Mesothelial cell of epicardium (in vitro differentiated cells): ENCODE measurements at regions not wholly inside any gene's neighbourhood (a gene's known extent, or its start where the extent isn't known, plus 50 kb on each side); places are given as distances from the start of the nearest gene placed in this dataset.

Source experiments
- DNase-seq, 2 experiments: peaks; one replicate each; pipeline ENCODE4 v3.0.0; 2021; ENCODE audit warnings: low spot score in 2 of 2; ENCODE audit not compliant: unreplicated experiment in 2 of 2
- H3K27ac Mint-ChIP-seq: 2 replicates; pipeline ENCODE4 v1.8.0; 2021; ENCODE audit warnings: mixed read lengths
- H3K27me3 Mint-ChIP-seq: 2 replicates; pipeline ENCODE4 v1.8.0; 2021; ENCODE audit warnings: low read depth, mixed read lengths
- H3K36me3 Mint-ChIP-seq: 2 replicates; pipeline ENCODE4 v1.8.0; 2021; ENCODE audit warnings: mixed read lengths
- H3K4me1 Mint-ChIP-seq: 2 replicates; pipeline ENCODE4 v1.8.0; 2021; ENCODE audit warnings: mixed read lengths
- H3K4me3 Mint-ChIP-seq: 2 replicates; pipeline ENCODE4 v1.8.0; 2021; ENCODE audit warnings: mild to moderate bottlenecking, moderate library complexity, mixed read lengths
- H3K9me3 Mint-ChIP-seq: 2 replicates; pipeline ENCODE4 v1.8.0; 2021; ENCODE audit warnings: mixed read lengths
- TF ChIP-seq, protein P1 (sequence below): fragments of 200-600 bp; sonication (generic); IDR thresholded peaks from one replicate; pipeline ENCODE4 v1.5.0; 2021; ENCODE audit warnings: antibody characterized with exemption; ENCODE audit not compliant: unreplicated experiment

DNA sequence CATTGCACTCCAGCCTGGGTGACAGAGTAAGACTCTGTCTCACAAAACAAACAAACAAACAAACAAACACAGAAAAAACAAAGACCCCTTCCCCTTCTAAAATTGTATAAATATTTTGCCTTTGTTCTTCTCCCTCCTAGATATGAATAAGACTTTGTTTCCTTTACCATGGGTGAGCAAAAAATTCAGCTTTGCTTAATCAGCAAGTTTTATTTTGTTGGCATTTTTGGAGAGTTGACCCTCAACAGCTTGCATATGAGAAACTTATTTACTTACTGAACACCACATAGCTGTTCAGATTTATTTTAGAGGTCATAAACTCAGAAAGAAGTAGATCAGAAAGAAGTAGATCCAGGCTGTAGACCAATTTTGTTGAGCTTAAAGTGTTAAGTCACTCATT lies 395.2 kb upstream of the TOM1L1 start:
- TF ChIP-seq, protein P1, sequence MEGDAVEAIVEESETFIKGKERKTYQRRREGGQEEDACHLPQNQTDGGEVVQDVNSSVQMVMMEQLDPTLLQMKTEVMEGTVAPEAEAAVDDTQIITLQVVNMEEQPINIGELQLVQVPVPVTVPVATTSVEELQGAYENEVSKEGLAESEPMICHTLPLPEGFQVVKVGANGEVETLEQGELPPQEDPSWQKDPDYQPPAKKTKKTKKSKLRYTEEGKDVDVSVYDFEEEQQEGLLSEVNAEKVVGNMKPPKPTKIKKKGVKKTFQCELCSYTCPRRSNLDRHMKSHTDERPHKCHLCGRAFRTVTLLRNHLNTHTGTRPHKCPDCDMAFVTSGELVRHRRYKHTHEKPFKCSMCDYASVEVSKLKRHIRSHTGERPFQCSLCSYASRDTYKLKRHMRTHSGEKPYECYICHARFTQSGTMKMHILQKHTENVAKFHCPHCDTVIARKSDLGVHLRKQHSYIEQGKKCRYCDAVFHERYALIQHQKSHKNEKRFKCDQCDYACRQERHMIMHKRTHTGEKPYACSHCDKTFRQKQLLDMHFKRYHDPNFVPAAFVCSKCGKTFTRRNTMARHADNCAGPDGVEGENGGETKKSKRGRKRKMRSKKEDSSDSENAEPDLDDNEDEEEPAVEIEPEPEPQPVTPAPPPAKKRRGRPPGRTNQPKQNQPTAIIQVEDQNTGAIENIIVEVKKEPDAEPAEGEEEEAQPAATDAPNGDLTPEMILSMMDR: no peak
- no peak overlapping the region for H3K4me3 Mint-ChIP-seq
- no peaks in the 10 kb centered on the region for H3K36me3 Mint-ChIP-seq
- H3K27ac Mint-ChIP-seq: no peak overlapping the region
- H3K4me1 Mint-ChIP-seq: no peaks in the 10 kb centered on the region
- no peak for DNase-seq
- peaks cover 34% of the 10 kb centered on the region for H3K27me3 Mint-ChIP-seq
- peaks cover 10% of the 10 kb centered on the region for H3K9me3 Mint-ChIP-seq

DNA sequence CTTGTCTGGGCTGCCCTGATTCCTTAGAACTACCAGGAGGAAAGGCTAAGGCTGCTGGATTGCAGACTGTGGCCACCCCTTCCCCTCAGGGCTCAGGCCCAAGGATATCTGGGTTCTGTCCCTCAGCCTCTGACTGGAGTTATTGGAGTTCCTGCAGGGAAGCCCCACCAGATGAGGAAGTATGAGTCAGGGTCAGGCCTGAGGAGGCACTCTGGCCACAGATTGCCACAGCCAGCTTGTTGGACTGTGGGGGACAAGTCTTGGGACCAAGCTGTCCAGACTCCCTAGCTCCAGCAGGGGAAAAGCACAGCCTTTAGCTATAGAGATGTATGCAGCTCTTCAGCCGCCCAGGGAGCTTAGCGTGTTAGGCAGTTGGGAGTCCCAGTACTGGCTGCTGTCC lies 381.9 kb upstream of the TOM1L1 start:
- peaks cover 30% of the 10 kb centered on the region for H3K9me3 Mint-ChIP-seq
- no peak overlapping the region for H3K4me3 Mint-ChIP-seq
- no peaks in the 10 kb centered on the region for H3K36me3 Mint-ChIP-seq

DNA sequence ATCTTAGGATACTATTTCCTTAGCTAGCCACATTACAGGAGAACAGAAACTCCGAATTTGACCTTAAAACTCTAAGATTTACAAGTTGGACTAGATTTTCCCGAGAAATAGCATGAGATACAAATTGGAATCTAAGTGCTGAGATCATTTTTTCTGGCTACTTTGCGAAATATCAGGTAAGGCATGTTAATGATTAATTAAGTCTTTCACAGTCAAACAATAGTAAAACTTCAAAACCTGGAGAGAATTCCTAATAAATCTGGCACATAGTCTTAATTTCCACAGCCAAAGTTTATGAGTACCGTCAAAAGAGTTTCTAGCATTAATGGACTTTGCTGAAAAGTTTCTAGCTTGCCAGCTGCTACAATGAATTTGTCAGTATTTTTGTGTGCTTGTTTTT lies 379.5 kb upstream of the TOM1L1 start:
- no peak for DNase-seq
- Mint-ChIP-seq H3K4me3 (no peak overlapping the region), H3K9me3 (peaks cover 17% of the 10 kb centered on the region), H3K4me1 (no peaks in the 10 kb centered on the region), H3K27me3 (peaks cover 24% of the 10 kb centered on the region), H3K27ac (no peak overlapping the region), H3K36me3 (no peaks in the 10 kb centered on the region)
- TF ChIP-seq, protein P1: no peak

More for the DNA sequence above, 381.9 kb upstream of the TOM1L1 start:
- DNase-seq: no peak
- Mint-ChIP-seq H3K27me3 (peaks cover 45% of the 10 kb centered on the region), H3K4me1 (no peaks in the 10 kb centered on the region), H3K27ac (no peak overlapping the region)
- TF ChIP-seq, protein P1: no peak

DNA sequence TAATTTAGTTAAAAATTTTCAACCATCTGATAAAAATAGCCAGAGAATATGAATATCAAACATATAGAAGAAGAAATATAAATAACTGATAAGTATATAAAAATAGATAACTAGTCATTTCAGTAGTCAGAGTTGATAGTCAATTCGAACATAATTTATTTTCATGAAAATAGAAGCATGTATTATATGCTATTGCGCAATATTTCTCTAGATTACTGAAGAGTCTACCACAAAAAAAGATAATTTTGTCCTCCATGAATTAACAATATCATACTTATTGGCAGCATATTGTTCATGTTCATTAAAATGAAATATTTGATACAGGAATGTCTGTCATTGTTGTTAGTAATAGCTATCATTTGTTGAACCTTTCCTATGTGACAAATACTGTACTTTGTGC lies 376.2 kb upstream of the TOM1L1 start:
- Mint-ChIP-seq H3K9me3 (no peaks in the 10 kb centered on the region), H3K27ac (no peak overlapping the region), H3K27me3 (peaks cover 17% of the 10 kb centered on the region), H3K4me3 (no peak overlapping the region), H3K36me3 (no peaks in the 10 kb centered on the region), H3K4me1 (no peaks in the 10 kb centered on the region)
- no peak for DNase-seq
- TF ChIP-seq, protein P1: no peak

DNA sequence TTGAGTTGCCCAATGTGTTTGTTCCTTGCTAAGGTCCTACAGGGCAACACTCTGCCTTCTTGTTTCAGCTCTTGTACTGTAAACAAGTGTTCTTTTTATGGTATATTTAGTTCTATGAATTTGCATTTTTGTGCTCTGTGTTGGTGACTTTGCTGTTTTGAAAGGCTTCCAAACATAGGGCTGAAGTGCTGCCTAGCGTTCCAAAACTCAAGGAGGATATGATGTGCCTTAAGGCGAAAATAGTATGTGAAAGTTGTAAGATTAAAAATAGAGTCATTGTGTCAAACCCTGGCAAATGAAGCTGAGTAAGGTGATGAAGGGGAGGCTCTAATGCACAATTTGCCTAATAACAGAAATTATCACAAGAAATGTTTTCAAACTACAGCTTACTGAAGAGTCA lies 372.7 kb upstream of the TOM1L1 start:
- no peaks in the 10 kb centered on the region for H3K9me3 Mint-ChIP-seq

DNA sequence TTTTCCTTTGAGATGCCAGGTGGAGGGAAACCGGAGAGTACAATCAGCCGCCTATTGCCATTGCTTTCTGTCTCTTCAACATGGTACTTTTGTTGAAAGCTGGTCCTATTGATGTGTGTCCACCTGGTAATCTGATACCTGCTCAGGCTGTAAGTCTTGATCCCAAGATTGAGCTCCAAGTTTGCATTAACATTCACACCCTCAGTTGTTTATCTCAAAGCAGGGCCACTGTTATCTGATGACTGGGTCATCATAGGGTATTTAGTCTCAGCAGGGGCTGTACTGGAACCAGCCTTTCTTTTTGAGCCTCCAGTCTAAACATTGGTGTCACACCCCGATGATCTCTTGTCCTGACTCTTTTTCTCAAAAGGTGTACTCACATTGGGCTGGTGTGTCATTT lies 370.3 kb upstream of the TOM1L1 start:
- no peak for DNase-seq
- Mint-ChIP-seq H3K27ac (no peak overlapping the region), H3K4me3 (no peak overlapping the region), H3K4me1 (no peaks in the 10 kb centered on the region), H3K27me3 (peaks cover 12% of the 10 kb centered on the region), H3K36me3 (no peaks in the 10 kb centered on the region), H3K9me3 (no peaks in the 10 kb centered on the region)
- TF ChIP-seq, protein P1: no peak

More for the DNA sequence above, 372.7 kb upstream of the TOM1L1 start:
- DNase-seq: no peak
- no peak overlapping the region for H3K27ac Mint-ChIP-seq
- TF ChIP-seq, protein P1: no peak
- H3K27me3 Mint-ChIP-seq: peaks cover 11% of the 10 kb centered on the region
- H3K36me3 Mint-ChIP-seq: no peaks in the 10 kb centered on the region
- no peak overlapping the region for H3K4me3 Mint-ChIP-seq
- no peaks in the 10 kb centered on the region for H3K4me1 Mint-ChIP-seq
